Esophagus mucosa (tissue), 1 donor: ENCODE measurements at regions not wholly inside any gene's neighbourhood (a gene's known extent, or its start where the extent isn't known, plus 50 kb on each side); places are given as distances from the start of the nearest gene placed in this dataset.
"Not testable (repeated sequence)": the region's sequence is repeated elsewhere in the genome, so short reads cannot be mapped to it uniquely, and the experiment has no call there.

ENCODE experiments used
- ATAC-seq: fragments of 200-7000 bp; cut with Tn5 transposase; one replicate; pipeline ENCODE4 v1.9.1; 2020
- donor health status: DM: yes; HTN: yes; CAD: no.

DNA sequence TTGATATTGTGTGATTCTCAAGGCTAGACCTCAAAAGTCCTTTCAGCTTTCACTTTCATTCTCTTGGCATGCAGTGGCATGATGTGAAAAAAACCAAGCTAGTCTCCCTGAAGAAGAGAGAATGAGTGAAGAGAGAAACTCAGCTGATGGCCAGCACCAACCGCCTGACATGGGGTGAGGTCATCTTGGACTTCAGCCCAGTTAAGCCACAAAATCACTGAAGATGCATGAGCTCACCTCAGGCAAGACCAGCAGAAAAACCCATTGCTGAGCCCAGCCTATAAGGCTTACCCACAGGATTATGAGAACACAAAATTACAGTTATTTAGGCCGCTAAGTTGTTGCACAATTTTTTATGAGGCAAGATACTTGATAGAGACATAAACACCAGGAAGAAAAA is 496.5 kb downstream of the TOX3 start:
- no peak for ATAC-seq

DNA sequence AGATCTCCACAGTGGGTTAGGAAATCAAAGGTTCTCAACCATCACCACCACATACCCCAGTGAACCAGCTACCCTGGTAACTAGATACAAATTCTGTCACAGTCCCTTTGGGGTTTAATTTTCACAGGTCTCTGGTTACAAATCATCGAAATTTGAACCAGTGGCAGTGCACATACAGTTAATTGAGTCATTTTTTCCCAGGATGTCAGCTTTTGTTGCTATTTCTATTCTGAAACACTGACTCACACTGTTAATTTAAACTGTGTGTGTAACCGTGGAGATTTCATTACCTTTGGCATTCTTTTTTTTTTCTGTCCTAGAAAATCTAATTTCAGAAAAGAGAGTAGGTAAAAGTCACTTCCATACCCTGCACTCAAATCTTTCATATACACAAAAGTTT is 511.5 kb downstream of the TOX3 start:
- ATAC-seq, result no peak

DNA sequence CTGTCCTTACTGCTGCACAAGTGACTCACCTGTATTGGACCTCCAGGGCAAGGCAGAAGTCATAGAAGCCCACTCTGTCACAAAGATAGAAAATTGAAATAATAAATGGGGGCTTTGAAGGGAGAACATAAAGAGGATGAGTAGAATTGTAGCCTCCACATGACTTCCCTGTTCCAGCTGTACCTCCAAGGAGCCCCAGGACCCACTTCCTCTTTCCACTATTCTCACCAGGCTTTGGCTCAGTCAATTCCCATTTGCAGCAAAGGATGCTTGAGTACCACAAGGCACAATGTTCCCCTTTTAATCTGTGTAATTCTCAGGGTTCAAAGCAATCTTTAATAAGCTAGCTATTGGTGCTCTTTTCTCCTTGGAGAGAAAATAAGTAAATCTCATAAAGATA is 512.1 kb downstream of the TOX3 start:
- no peak for ATAC-seq

DNA sequence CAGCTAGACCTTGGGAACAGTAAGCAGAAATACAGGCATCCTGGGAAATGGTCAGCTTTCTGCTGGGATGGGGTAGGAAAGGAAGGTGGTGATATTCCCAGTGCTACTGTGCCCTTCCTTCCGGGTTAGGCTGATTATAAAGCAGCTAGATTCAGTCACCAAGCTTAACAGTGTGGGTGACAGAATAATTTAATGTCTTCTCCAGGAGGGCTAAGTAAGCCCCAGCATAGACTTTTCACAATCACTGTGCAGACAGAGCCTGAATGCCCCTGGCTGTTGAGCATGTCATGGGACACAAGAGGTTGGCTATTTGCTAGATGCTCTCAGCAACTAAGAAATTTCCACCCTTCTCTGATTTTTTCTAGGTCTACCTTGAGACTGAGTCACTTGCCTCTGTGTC is 513.0 kb downstream of the TOX3 start:
- no peak for ATAC-seq

GRCh38 chr16:52022980-52023379 is 524.0 kb downstream of the TOX3 start:
- ATAC-seq, result no peak

- ATAC-seq, result no peak
These were observed 524.8 kb downstream of the TOX3 start for GRCh38 chr16:52022177-52022576.

DNA sequence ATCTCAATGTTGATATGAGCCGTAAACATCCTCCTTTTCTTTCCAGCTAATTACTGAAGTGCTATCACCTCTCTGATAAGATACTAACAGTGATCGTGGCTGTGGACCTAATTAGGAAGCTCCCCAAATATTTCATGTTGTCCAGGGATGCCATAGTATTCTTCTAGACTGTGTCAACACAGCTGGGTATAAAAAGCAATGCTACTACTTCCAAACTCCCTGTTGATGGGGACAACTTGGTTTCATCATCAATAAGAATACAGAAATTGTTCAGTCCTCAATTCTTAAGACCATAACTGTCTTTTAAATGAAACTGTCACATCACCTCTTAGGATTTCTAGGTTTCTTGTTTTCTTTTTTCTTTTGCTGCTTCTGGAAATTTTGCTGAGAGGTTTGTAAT is 530.6 kb downstream of the TOX3 start:
- no peak for ATAC-seq

- ATAC-seq, result no peak
These were observed 541.4 kb downstream of the TOX3 start for GRCh38 chr16:52005551-52005950.

DNA sequence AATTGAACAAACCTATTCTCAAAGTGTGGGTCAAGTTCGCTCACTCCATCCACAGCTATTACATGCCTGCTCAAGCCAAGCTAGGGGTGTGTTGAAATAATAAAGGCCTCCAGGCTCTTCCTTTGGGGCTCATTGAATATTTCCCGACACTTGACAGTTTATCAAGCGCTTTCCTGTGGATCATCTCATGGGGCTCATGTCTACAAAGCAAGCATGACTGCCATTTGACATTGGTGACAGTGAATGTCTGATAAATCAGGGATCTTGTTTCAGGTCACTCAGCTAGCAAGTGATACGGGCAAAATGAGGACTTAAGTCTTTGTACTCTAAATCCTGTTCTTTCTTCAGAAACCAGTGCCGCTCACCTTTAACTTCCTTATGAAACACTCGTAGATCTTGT is 542.6 kb downstream of the TOX3 start:
- ATAC-seq, result no peak

- ATAC-seq, result no peak
These were observed 544.9 kb downstream of the TOX3 start for GRCh38 chr16:52002026-52002425.

DNA sequence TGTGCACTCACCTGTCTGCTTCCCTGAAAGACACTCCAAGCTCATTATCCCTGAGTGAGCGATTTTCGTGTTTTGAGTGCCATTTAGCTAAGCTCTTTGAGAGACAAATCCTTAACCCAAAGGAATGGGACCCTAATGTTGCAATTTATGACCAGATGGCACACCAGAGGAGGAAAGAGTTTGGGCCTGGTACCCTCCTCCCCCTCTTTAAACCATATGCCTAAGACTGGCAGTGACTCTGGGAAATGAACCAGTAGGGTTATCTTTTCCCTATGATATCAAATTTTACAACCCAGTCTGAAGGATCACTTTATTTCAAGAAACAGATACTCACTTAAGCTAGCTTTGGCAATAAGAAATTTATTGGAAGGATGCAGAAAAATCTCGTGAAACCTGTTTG is 550.4 kb downstream of the TOX3 start:
- ATAC-seq, result no peak

DNA sequence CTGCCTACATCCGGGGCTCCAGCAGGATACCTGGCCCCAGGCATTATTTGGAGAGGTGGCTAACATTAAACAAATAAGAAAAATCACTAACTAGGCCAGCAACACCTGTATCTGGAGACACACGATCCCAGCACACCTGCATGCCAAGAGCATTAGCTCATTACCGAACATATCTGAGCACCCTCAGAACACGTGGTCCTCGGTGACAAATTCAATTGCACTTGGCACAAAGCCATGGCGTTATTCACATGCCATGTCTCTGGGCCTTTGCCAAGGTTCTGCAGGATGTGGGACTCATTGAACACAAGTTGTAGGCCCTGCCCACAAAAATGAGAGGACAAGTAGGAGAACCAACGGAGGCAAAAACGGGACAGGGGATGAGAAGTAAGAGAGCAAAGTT is 552.3 kb downstream of the TOX3 start:
- peak; percentile 89 for ATAC-seq

- no peak for ATAC-seq
These were observed 557.2 kb downstream of the TOX3 start for GRCh38 chr16:51989637-51990230.

- ATAC-seq, result no peak
These were observed 558.0 kb downstream of the TOX3 start for GRCh38 chr16:51988977-51989376.

DNA sequence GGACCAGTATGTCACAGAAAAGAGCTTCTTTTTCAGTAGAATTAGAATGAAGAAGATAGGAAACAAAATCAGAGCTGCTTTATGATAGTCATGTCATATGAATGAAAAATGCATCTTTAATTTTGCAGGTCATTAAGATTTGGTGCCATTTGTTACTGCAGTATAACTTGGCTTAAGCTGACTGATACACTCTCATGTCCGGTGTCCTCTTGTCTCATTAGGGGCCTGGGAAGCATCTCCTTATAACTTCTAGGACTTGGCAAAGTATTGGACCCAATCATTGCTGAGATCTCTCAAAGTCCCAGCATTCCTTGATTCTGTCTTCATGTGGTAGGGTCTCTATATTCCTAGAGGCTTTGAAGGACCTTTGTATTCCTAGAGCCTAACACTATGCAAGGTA is 559.4 kb downstream of the TOX3 start:
- no peak for ATAC-seq

GRCh38 chr16:51986717-51987116 is 560.2 kb downstream of the TOX3 start:
- ATAC-seq, result no peak

DNA sequence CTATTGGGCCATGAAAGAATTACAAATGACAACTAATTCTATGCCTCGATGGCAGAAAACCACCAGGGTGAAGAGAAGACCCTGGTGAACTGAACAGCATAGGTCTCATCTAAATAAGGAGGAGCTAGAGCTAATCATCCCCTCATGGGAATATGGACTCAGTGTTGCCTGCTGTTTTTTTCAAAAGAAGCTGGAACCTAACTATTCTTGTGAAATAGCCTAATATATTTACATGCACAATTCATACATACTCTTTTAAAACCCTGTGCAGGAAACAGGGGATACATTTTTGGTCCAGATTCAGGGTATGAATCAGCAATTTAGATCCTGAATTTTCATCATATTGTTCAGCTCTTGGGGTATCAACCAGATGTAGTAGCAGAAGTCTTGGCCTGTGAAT is 560.6 kb downstream of the TOX3 start:
- ATAC-seq, result no peak

DNA sequence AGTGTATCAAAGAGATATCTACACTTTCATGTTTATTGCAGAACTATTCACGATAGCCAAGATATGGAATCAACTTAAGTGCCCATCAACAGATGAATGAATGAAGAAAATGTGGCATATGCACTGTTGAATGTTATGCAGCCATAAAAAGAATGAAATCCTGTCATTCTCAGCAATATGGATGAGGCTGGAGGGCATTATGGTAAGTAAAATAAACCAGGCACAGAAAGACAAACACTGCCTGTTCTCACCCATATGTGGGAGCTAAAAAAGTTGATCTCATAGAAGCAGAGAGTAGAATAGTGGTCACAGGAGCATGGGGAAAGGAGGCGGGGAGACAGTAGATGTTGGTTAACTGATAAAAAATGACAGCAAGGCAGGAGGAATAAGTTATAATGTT is 561.8 kb downstream of the TOX3 start:
- ATAC-seq, result no peak

GRCh38 chr16:51984395-51984794 is 562.5 kb downstream of the TOX3 start:
- no peak for ATAC-seq

DNA sequence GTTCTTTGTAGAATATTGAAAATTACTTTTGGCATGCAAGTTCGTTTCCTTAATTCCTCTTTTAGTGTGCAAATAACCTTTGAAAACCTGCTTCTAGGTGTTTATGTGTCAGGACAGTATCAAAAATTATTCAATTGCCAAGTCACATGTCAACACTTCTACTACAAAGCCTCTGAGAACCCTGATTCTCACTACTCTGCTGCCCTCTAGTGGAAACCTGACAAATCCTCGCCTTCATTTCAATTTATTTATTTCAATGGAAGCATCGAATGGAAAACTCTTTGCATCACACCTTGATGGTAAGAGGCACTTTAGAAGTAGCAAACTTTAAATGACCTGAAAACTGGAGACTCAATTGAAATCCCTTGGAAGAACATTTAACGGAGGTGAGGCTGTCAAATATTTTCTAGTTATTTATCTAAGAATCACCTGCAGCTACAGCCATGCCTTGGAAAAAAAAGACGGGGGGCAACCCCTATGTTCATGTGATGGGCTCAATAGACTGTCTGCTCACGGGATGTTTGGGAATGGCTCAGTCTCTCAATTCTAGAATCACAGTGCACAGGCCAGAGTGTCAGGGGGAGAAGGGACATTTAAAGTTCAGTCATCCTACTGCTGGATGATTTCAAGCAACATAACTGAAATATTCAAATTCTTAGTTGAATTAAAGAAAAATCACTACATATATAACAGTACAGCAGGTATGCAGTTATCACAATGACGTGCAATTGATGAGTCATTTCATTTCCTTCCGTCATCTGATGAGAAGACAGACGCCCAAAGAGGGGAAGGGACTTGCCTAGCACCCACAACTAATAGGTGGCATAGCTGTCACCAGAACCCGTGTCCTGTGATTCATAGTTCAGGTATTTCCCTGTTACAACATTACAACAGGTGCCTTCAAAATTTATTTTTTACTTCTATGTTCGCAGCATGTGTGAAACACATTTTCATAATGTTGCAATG is 563.9 kb downstream of the TOX3 start:
- peak; percentile 70 for ATAC-seq

GRCh38 chr16:51981725-51982124 is 565.2 kb downstream of the TOX3 start:
- ATAC-seq, result no peak

- ATAC-seq, result not testable (repeated sequence)
These were observed 569.4 kb downstream of the TOX3 start for GRCh38 chr16:51977506-51977905.

DNA sequence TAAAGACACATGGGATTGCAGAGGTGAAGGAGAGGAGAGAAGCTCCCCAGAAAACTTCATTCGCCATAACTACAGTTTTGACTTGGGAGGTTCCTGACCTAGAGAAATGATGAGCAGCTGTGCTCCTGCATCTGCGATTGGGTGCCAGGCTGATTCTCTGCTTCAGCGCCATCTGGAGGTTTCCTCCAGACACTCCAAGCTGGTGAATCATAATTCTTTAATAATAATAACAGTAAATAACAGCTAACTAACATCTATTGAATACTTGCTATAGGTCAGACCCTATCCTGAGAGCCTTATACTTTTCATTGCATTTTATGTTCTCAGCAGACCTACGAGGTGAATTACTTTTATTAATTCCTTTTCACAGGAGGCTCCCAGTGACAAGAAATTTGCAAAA is 575.8 kb downstream of the TOX3 start:
- peak; percentile 23 for ATAC-seq

DNA sequence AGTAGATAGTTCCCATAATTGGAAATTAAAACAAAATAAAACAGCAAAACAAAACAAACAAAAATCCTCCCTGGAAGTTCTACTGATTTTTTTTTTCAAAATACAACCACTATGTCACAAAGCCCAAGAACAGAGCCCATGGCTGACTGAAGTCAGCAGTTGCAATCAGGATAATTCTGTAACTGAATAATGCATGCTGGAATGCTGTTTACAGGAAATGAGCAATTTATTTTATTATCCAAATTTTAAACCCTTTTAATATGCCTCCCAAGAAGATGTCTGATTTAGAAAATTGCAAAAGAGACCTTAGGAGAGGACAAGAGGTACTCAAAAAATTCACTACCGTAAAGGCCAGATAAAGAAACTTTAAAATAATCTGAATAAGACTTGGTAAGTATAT is 578.2 kb downstream of the TOX3 start:
- ATAC-seq, result no peak
